Osteocyte (in vitro differentiated cells): ENCODE measurements at regions not wholly inside any gene's neighbourhood (a gene's known extent, or its start where the extent isn't known, plus 50 kb on each side); places are given as distances from the start of the nearest gene placed in this dataset.

Experiments
- DNase-seq: peaks from one replicate; pipeline ENCODE4 v3.0.0; 2021; ENCODE audit warnings: mixed read lengths; ENCODE audit not compliant: unreplicated experiment; ENCODE audit errors: extremely low spot score
- H3K27ac Mint-ChIP-seq: one replicate; pipeline ENCODE4 v1.8.0; 2021; ENCODE audit warnings: mild to moderate bottlenecking, mixed read lengths; ENCODE audit not compliant: unreplicated experiment
- H3K27me3 Mint-ChIP-seq: one replicate; pipeline ENCODE4 v1.8.0; 2021; ENCODE audit warnings: mixed read lengths; ENCODE audit not compliant: unreplicated experiment
- H3K36me3 Mint-ChIP-seq: one replicate; pipeline ENCODE4 v1.8.0; 2021; ENCODE audit warnings: mixed read lengths; ENCODE audit not compliant: unreplicated experiment
- H3K4me1 Mint-ChIP-seq: one replicate; pipeline ENCODE4 v1.8.0; 2021; ENCODE audit warnings: mixed read lengths; ENCODE audit not compliant: unreplicated experiment
- H3K4me3 Mint-ChIP-seq: one replicate; pipeline ENCODE4 v1.8.0; 2021; ENCODE audit warnings: mild to moderate bottlenecking, moderate library complexity, mixed read lengths; ENCODE audit not compliant: unreplicated experiment
- H3K9me3 Mint-ChIP-seq: one replicate; pipeline ENCODE4 v1.8.0; 2021; ENCODE audit warnings: mixed read lengths; ENCODE audit not compliant: unreplicated experiment
- CTCF ChIP-seq: fragments of 200-600 bp; sonication (generic); IDR thresholded peaks from 2 replicates; pipeline ENCODE4 v1.5.0; 2021; ENCODE audit warnings: antibody characterized with exemption, mild to moderate bottlenecking, moderate library complexity

- no peaks in the 10 kb centered on the region for H3K4me1 Mint-ChIP-seq
- no peaks in the 10 kb centered on the region for H3K27me3 Mint-ChIP-seq
- no peak for TF ChIP-seq CTCF
- H3K27ac Mint-ChIP-seq = no peak overlapping the region
- DNase-seq = no peak
- no peak overlapping the region for H3K4me3 Mint-ChIP-seq
- peaks cover 6% of the 10 kb centered on the region for H3K9me3 Mint-ChIP-seq
- H3K36me3 Mint-ChIP-seq = no peaks in the 10 kb centered on the region
These were observed 58.9 kb downstream of the DHRS2 start for GRCh38 chr14:23694949-23695663.

- H3K27me3 Mint-ChIP-seq = no peaks in the 10 kb centered on the region
- H3K4me1 Mint-ChIP-seq = no peaks in the 10 kb centered on the region
- no peak for TF ChIP-seq CTCF
- H3K4me3 Mint-ChIP-seq = no peak overlapping the region
- peaks cover 10% of the 10 kb centered on the region for H3K9me3 Mint-ChIP-seq
- no peak overlapping the region for H3K27ac Mint-ChIP-seq
- no peaks in the 10 kb centered on the region for H3K36me3 Mint-ChIP-seq
- no peak for DNase-seq
These were observed 59.5 kb downstream of the DHRS2 start for GRCh38 chr14:23695664-23695999.

GRCh38 chr14:23696701-23697239 lies 60.6 kb downstream of the DHRS2 start:
- Mint-ChIP-seq H3K27me3 (no peaks in the 10 kb centered on the region), H3K9me3 (peaks cover 7% of the 10 kb centered on the region), H3K27ac (no peak overlapping the region), H3K4me1 (no peaks in the 10 kb centered on the region), H3K36me3 (no peaks in the 10 kb centered on the region), H3K4me3 (no peak overlapping the region)
- no peak for DNase-seq
- TF ChIP-seq CTCF = no peak

GRCh38 chr14:23697680-23698079 lies 61.5 kb downstream of the DHRS2 start:
- Mint-ChIP-seq H3K4me3 (no peak overlapping the region), H3K4me1 (no peaks in the 10 kb centered on the region), H3K9me3 (peaks cover 11% of the 10 kb centered on the region), H3K36me3 (no peaks in the 10 kb centered on the region), H3K27ac (no peak overlapping the region), H3K27me3 (no peaks in the 10 kb centered on the region)
- no peak for TF ChIP-seq CTCF
- DNase-seq = no peak

GRCh38 chr14:23702656-23703426 lies 66.7 kb downstream of the DHRS2 start:
- no peak overlapping the region for H3K27ac Mint-ChIP-seq
- TF ChIP-seq CTCF = no peak
- no peaks in the 10 kb centered on the region for H3K36me3 Mint-ChIP-seq
- H3K4me3 Mint-ChIP-seq = no peak overlapping the region
- DNase-seq = no peak
- H3K27me3 Mint-ChIP-seq = no peaks in the 10 kb centered on the region
- H3K4me1 Mint-ChIP-seq = no peaks in the 10 kb centered on the region
- H3K9me3 Mint-ChIP-seq = peaks cover 31% of the 10 kb centered on the region
